Stomach (tissue), 8 donors: ENCODE measurements at regions not wholly inside any gene's neighbourhood (a gene's known extent, or its start where the extent isn't known, plus 50 kb on each side); places are given as distances from the start of the nearest gene placed in this dataset.

Experiments used
- DNase-seq, 2 donors: peaks; one replicate each; pipeline versions ENCODE4 v3.0.0 to v3.0.0-alpha.2; 2013 to 2019
- H3K27ac ChIP-seq, 5 donors: fragments of 200-600 bp in 4 of 5; sonication (generic) in 4 of 5; one replicate each; pipeline ENCODE4 v1.5.1; 2013 to 2019; ENCODE audit warnings: mild to moderate bottlenecking in 1 of 5, moderate library complexity in 1 of 5
- H3K27me3 ChIP-seq, 3 donors: fragments of 200-600 bp; sonication (generic); one replicate each; pipeline ENCODE4 v1.5.1; 2017 to 2019; ENCODE audit warnings: mixed run types in 1 of 3
- H3K36me3 ChIP-seq, 4 donors: fragments of 200-600 bp; sonication (generic); 1 replicate in 3 of 4; 2 replicates in 1 of 4; pipeline ENCODE4 v1.5.1; 2016 to 2019
- H3K4me1 ChIP-seq, 4 donors: fragments of 200-600 bp; sonication (generic); one replicate each; pipeline ENCODE4 v1.5.1; 2016 to 2019
- H3K4me3 ChIP-seq, 4 donors: fragments of 200-600 bp; sonication (generic) in 3 of 4; one replicate each; pipeline ENCODE4 v1.5.1; 2016 to 2019; ENCODE audit warnings: mild to moderate bottlenecking in 1 of 4
- H3K9me3 ChIP-seq, 4 donors: fragments of 200-600 bp; sonication (generic); one replicate each; pipeline ENCODE4 v1.5.1; 2016 to 2019
- EP300 ChIP-seq: sonication (generic); formaldehyde crosslinking; IDR thresholded peaks from one replicate; pipeline ENCODE4 v1.6.1; 2017; ENCODE audit warnings: antibody characterized with exemption
- POLR2A ChIP-seq, 4 donors: fragments of 450-650 bp; IDR thresholded peaks; one replicate each; pipeline ENCODE4 v1.6.1; 2016; ENCODE audit warnings: antibody characterized with exemption in 4 of 4, control low read depth in 2 of 4, mild to moderate bottlenecking in 1 of 4, moderate library complexity in 1 of 4
- POLR2AphosphoS5 ChIP-seq, 3 donors: sonication (generic); formaldehyde crosslinking; IDR thresholded peaks; one replicate each; pipeline ENCODE4 v1.6.1; 2016; ENCODE audit warnings: antibody characterized with exemption in 3 of 3
- WGBS, 5 donors: extraction: QIAGEN DNeasy Blood & Tissue Kit in 3 of 5; methylation state at CpG; one replicate each; pipeline versions ENCODE4 v1.1.5 to v1.1.7; 2013 to 2018; 5-methylcytosine and 5-hydroxymethylcytosine counted together
- intact Hi-C: fragments of 100-400 bp; cut with DNase I; formaldehyde crosslinking; loops from one replicate; pipeline ENCODE4 v1.15.1; 2023; ENCODE audit warnings: low total_unique reads
- TF ChIP-seq, protein P1 (sequence below), 7 experiments: fragments of 450-650 bp in 4 of 7; fragments of 200-600 bp in 3 of 7; sonication (generic) in 3 of 7; IDR thresholded peaks; one replicate each; pipeline ENCODE4 v1.5.1; 2016 to 2019; ENCODE audit warnings: antibody characterized with exemption in 7 of 7, control low read depth in 2 of 7, mild to moderate bottlenecking in 1 of 7
- donor health status: healthy with polysubstance abuse.
- donor health status: Bipolar disorder and iron deficiency.
- donor health status: healthy.

DNA sequence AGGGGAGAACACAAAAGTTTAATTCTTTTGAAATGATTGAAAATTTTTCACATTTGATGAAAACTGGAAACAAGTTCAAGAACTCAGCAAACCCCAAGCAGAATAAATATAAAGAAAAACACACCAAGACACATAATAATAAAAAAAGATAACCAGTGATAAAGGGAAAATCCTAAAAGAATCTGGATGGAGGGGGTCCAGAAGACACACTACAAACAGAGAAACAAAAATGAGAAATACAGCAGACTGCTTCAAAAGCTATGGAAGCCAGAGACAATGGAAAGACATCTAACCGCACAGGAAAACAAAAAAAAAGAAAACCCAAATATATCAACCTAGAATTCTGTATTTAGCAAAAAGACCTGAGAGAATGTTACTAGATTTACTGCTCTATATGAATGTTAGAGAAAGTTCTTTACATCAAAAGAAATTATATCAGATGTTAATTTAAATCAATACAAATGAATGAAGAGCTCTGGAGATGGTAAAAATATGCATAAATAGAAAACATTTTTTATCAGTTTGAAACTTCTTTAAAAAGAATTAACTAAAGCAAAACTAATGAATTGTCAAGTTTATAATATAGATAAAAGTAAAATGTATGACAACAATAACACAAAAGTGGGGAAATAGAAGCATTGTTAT lies 310.7 kb upstream of the PREP start:
- no peak overlapping the region for H3K27ac ChIP-seq
- no peaks in the 10 kb centered on the region for H3K27me3 ChIP-seq
- no peak overlapping the region for H3K4me3 ChIP-seq
- H3K4me1 ChIP-seq: no peaks in the 10 kb centered on the region
- peaks cover 0 to 17% (median 8%) of the 10 kb centered on the region in 4 donors for H3K9me3 ChIP-seq
- 92 to 100% (median 94%) methylated on average over 1 of the region's 1 CpG for WGBS, 5 donors
- intact Hi-C loops: no loop called here
- DNase-seq: no peak
- no peak for TF ChIP-seq EP300
- no peak for TF ChIP-seq POLR2A (IDR thresholded peaks at IDR 0.05)
- TF ChIP-seq, protein P1, sequence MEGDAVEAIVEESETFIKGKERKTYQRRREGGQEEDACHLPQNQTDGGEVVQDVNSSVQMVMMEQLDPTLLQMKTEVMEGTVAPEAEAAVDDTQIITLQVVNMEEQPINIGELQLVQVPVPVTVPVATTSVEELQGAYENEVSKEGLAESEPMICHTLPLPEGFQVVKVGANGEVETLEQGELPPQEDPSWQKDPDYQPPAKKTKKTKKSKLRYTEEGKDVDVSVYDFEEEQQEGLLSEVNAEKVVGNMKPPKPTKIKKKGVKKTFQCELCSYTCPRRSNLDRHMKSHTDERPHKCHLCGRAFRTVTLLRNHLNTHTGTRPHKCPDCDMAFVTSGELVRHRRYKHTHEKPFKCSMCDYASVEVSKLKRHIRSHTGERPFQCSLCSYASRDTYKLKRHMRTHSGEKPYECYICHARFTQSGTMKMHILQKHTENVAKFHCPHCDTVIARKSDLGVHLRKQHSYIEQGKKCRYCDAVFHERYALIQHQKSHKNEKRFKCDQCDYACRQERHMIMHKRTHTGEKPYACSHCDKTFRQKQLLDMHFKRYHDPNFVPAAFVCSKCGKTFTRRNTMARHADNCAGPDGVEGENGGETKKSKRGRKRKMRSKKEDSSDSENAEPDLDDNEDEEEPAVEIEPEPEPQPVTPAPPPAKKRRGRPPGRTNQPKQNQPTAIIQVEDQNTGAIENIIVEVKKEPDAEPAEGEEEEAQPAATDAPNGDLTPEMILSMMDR (IDR thresholded peaks at IDR 0.05): no peak
- no peak for TF ChIP-seq POLR2AphosphoS5 (IDR thresholded peaks at IDR 0.05)
- H3K36me3 ChIP-seq: no peaks in the 10 kb centered on the region

DNA sequence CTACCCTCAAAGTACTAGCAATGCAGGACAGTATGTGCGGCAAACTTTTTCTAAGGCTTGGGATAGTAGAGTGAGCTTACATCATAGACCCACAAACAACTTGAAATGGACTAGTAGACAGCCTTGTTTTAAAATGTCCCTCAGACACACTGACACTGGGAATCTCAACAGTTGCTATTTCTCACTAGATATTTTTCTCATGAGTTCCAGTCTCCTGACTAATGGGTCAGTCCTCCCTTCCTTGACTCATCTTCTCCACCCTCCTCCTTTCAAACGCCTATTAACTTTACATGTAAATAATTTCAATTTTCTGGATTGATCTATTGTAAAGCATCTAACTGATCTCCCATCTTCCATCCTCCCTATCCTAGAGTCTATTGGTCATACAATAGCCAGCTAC lies 308.3 kb upstream of the PREP start:
- intact Hi-C loops: no loop called here
- WGBS, 5 donors: 91 to 99% (median 97%) methylated on average over 2 of the region's 2 CpGs
- TF ChIP-seq POLR2A (IDR thresholded peaks at IDR 0.05): no peak
- no peak for TF ChIP-seq EP300
- TF ChIP-seq POLR2AphosphoS5 (IDR thresholded peaks at IDR 0.05): no peak
- TF ChIP-seq, protein P1 (IDR thresholded peaks at IDR 0.05): no peak

DNA sequence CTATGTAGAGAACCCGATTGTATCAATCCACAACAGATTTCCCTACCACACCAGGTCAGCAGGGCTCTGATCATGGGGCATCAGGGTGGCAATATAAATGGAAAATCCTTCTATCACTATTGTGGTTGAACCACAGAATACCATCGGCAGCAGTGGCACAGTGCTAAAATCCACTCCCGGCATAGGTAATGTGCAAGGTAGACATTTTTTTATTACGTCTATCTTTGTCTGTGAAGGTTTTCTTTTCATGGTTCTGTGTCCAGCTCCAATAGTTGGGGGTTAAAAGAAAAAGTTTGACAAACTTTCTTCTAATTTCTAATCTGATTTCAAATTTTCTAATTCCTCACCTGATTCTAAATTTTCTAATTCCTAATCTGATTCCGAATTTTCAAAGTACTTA lies 302.7 kb upstream of the PREP start:
- TF ChIP-seq, protein P1 (IDR thresholded peaks at IDR 0.05): no peak
- TF ChIP-seq EP300 (no peak), POLR2AphosphoS5 (IDR thresholded peaks at IDR 0.05) (no peak), POLR2A (IDR thresholded peaks at IDR 0.05) (no peak)
- intact Hi-C loops: no loop called here
- Histone ChIP-seq H3K9me3 (peaks cover 0 to 8% (median 0%) of the 10 kb centered on the region in 4 donors), H3K4me1 (no peaks in the 10 kb centered on the region), H3K4me3 (no peak overlapping the region), H3K36me3 (no peaks in the 10 kb centered on the region), H3K27me3 (no peaks in the 10 kb centered on the region), H3K27ac (no peak overlapping the region)
- 77 to 91% (median 89%) methylated on average over 5 of the region's 5 CpGs for WGBS, 5 donors
- no peak for DNase-seq

More for the DNA sequence above, 308.3 kb upstream of the PREP start:
- no peak overlapping the region for H3K4me3 ChIP-seq
- no peak overlapping the region for H3K27ac ChIP-seq
- DNase-seq: no peak
- H3K9me3 ChIP-seq: peaks cover 0 to 17% (median 8%) of the 10 kb centered on the region in 4 donors
- no peaks in the 10 kb centered on the region for H3K36me3 ChIP-seq
- H3K27me3 ChIP-seq: no peaks in the 10 kb centered on the region
- H3K4me1 ChIP-seq: no peaks in the 10 kb centered on the region

DNA sequence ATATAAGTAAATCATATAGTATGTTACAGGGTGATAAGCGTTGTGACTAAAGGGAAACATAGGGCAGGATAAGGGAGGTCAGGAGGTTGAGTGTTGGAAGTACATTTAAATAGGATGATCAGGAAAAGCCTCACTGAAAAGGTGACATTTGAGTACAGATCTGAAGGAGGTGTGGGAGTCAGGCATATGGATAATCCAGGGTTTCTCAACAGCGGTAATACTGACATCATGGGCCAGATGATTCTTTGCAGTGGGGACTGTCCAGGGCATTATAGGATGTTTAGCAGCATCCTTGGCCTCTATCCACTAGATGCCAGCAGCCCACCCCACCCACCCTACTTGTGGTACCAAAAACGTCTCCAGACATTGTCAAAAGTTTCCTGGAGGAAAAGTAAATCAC lies 292.6 kb upstream of the PREP start:
- intact Hi-C loops: no loop called here
- TF ChIP-seq POLR2A (IDR thresholded peaks at IDR 0.05): no peak
- TF ChIP-seq, protein P1 (IDR thresholded peaks at IDR 0.05): no peak
- no peak for TF ChIP-seq POLR2AphosphoS5 (IDR thresholded peaks at IDR 0.05)
- no peak for TF ChIP-seq EP300
- Histone ChIP-seq H3K27ac (no peak overlapping the region), H3K27me3 (no peaks in the 10 kb centered on the region), H3K4me1 (no peaks in the 10 kb centered on the region), H3K36me3 (no peaks in the 10 kb centered on the region), H3K9me3 (no peaks in the 10 kb centered on the region), H3K4me3 (no peak overlapping the region)
- WGBS, 5 donors: 62 to 78% (median 65%) methylated on average over 3 of the region's 3 CpGs
- DNase-seq: no peak
